ENCODE measurements at regions not wholly inside any gene's neighbourhood (a gene's known extent, or its start where the extent isn't known, plus 50 kb on each side); places are given as distances from the start of the nearest gene placed in this dataset.

- no peak for DNase-seq
- WGBS, 2 donors = 59 to 76% methylated on average over 1 of the region's 1 CpG
- intact Hi-C loops (cut with DNase I) = no loop called here
- no peaks in the 10 kb centered on the region for H3K4me1 ChIP-seq
- no peak for TF ChIP-seq CTCF (IDR thresholded peaks at IDR 0.05)
- ATAC-seq = no peak
- no peak for FAIRE-seq
- H3K27ac ChIP-seq = no peak overlapping the region
- H3K4me3 ChIP-seq = no peak overlapping the region
- no peaks in the 10 kb centered on the region for H3K9me3 ChIP-seq
- no peaks in the 10 kb centered on the region for H3K27me3 ChIP-seq
- no peaks in the 10 kb centered on the region for H3K36me3 ChIP-seq
Observed at GRCh38 chr2:5285061-5285460, 407.1 kb upstream of the SOX11 start.

DNA sequence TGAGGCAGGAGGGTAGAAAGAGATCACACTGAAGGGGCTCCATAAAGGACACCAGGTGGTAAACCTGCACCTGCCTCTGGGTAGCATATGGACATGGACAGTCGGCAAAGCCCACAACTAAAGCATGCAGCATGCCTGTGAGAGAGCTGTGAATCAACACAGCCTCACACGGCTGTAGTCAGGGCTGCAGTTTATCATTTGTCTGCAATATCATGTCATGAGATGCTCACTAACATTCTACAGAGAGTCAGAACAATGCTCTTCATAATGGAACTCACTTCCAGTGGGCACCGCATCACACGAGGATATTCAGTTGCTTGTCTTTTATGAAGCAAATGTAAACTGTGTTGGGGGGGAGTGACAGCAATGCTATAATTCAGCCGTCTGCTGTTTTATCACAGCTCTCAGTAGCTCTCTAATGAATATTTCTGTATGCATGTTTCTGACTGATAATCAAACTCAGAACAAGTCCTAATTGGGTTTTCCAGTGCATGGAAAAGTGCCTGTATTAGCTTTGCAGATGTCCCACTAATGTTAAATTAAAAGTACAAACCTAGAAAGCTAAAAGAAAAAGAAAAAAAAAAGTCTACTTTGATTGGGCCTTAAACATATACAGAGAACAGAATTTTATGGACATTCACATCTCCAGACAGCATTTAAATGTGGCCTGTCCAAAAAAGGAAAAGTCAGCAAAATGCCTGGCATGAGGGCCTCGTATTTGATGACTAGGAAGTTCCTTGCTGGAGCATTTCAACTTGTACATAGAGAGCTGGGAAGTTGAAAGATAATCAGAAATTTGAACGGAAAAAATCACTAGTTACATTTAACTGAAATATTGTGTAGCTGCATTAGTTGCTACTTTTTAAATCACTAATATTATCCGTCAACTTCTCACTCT is 406.1 kb upstream of the SOX11 start:
- TF ChIP-seq CTCF (IDR thresholded peaks at IDR 0.05) = no peak
- intact Hi-C loops (cut with DNase I) = no loop called here
- no peak for FAIRE-seq
- Histone ChIP-seq H3K4me3 (no peak overlapping the region), H3K4me1 (no peaks in the 10 kb centered on the region), H3K9me3 (no peaks in the 10 kb centered on the region), H3K27ac (no peak overlapping the region), H3K36me3 (no peaks in the 10 kb centered on the region), H3K27me3 (no peaks in the 10 kb centered on the region)
- 55 to 69% methylated on average over 8 of the region's 8 CpGs for WGBS, 2 donors
- no peak for DNase-seq
- no peak for ATAC-seq

DNA sequence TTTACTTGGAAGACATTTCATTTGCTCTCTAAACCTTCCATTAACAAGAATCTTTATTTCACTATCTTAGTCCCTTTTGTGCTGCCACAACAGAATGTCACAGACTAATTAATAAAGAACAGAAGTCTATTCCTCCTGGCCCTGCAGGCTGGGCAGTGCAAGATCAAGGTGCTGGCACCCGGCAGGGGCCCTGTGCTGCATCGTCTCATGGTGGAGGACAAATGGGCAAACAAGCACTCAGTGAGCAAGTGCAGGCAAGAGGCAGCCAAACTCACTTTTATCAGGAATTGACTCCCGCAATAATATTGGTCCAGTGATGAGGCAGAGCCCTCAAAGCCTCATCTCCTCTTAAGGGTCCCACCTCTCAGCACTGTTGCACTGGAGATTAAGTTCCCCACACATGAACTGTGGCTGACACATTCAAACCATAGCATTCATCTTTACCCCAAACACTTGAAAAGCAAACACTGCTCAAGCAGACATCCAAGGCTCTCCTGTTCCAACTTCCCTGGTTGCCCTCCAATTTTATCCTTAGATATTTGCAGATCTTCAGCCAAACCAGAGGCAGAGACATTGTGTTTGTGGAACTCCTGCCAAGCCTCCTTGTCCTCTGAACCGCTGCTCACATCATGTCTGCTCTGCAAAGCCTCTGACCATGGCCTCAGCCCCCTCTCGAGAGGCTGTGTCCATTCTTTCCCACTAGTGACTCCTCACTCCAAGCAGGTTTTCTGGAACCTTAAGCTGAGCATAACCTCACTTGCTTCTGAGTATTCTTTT is 404.4 kb upstream of the SOX11 start:
- ATAC-seq = no peak
- 56 to 59% methylated on average over 5 of the region's 5 CpGs for WGBS, 2 donors
- no peaks in the 10 kb centered on the region for H3K4me1 ChIP-seq
- no peak overlapping the region for H3K27ac ChIP-seq
- intact Hi-C loops (cut with DNase I) = no loop called here
- H3K9me3 ChIP-seq = no peaks in the 10 kb centered on the region
- H3K27me3 ChIP-seq = no peaks in the 10 kb centered on the region
- H3K36me3 ChIP-seq = no peaks in the 10 kb centered on the region
- no peak overlapping the region for H3K4me3 ChIP-seq
- no peak for TF ChIP-seq CTCF (IDR thresholded peaks at IDR 0.05)
- FAIRE-seq = no peak
- DNase-seq = no peak

DNA sequence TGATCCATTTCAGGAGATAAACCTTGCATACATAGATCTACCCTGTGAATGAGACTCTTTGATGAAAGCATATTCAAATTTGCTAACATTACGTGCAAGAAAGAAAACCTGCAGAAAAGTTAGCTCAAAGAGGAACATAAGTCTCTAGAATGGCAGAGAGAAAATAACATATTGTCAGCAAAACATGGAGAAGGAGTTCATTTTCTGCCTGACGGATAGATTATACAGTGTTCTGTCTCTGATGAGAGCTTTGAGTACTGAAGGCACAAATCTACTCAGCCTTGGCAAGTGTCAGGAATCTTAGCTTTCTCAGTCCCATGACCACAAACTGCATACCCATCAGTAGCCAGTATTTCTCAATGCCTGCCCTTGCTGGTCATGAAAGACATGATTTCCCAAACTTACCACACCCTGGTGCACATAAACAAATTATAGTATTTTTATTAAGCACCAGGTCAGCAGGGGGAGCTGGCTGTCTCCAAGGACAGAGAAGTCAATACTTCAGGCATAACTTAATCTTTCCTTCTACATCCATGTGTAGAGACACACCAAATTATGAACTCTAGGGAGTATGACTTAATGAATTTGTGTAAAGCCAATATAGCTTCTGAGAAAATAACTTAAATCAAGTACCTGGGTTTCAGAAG is 401.2 kb upstream of the SOX11 start:
- intact Hi-C loops (cut with DNase I) = no loop called here
- H3K36me3 ChIP-seq = no peaks in the 10 kb centered on the region
- H3K9me3 ChIP-seq = no peaks in the 10 kb centered on the region
- H3K4me3 ChIP-seq = no peak overlapping the region
- ATAC-seq (no peak), DNase-seq (no peak), FAIRE-seq (no peak)
- H3K27me3 ChIP-seq = no peaks in the 10 kb centered on the region
- 30 to 33% methylated on average over 2 of the region's 2 CpGs for WGBS, 2 donors
- H3K4me1 ChIP-seq = no peaks in the 10 kb centered on the region
- no peak overlapping the region for H3K27ac ChIP-seq
- TF ChIP-seq CTCF (IDR thresholded peaks at IDR 0.05) = no peak

All from pancreas (tissue), 10 donors.